ENCODE measurements at regions not wholly inside any gene's neighbourhood (a gene's known extent, or its start where the extent isn't known, plus 50 kb on each side); places are given as distances from the start of the nearest gene placed in this dataset.
A peak's percentile ranks its signal among the peaks of the same experiment; 100 is the strongest.
"Not testable (repeated sequence)": the region's sequence is repeated elsewhere in the genome, so short reads cannot be mapped to it uniquely, and the experiment has no call there.

- H3K4me1 ChIP-seq (ENCODE audit: control insufficient read depth, insufficient read depth, low read length); H4K20me1 ChIP-seq (ENCODE audit: control insufficient read depth, insufficient read depth); H3K9ac ChIP-seq (ENCODE audit: control insufficient read depth, insufficient read depth, low read length); H2AFZ ChIP-seq (ENCODE audit: control insufficient read depth, low read depth, low read length); ATAC-seq; H3K4me3 ChIP-seq; BruUV-seq (replicated peaks); DNase-seq (ENCODE audit: low read depth, low spot score); POLR2A ChIA-PET; CTCF ChIA-PET; H3K27ac ChIP-seq (ENCODE audit: control insufficient read depth, insufficient read depth); in situ Hi-C loops (cut with MboI); intact Hi-C loops (cut with micrococcal nuclease; ENCODE audit: unreplicated experiment); SMC1A ChIA-PET (ENCODE audit: uncharacterized antibody, unreplicated experiment); FAIRE-seq; H3K4me2 ChIP-seq (ENCODE audit: control insufficient read depth, insufficient read depth); H3K79me2 ChIP-seq (ENCODE audit: control insufficient read depth, insufficient read depth, low read length); H3K9me3 ChIP-seq (replicated peaks; ENCODE audit: control insufficient read depth, insufficient read depth, low read length); RAD21 ChIA-PET (ENCODE audit: unreplicated experiment); H3K27me3 ChIP-seq (replicated peaks in 1 of 2; ENCODE audit: control insufficient read depth in 2 of 2, insufficient read depth in 2 of 2, low read length in 1 of 2); H3K36me3 ChIP-seq (ENCODE audit: control insufficient read depth in 2 of 2, insufficient read depth in 2 of 2, low read length in 1 of 2): not testable (repeated sequence)
- 5% methylated on average over 1 of the region's 1 CpG for WGBS (ENCODE audit: insufficient coverage, insufficient replicate concordance, low lambda C conversion rate, missing lambda C conversion rate)
Measured at GRCh38 chr17:20903549-20903948, 139.3 kb downstream of the USP22 start.

GRCh38 chr17:20908313-20909267 lies 134.2 kb downstream of the USP22 start:
- no peak for FAIRE-seq
- DNase-seq (ENCODE audit: low read depth, low spot score) = peak; percentile 16
- Histone ChIP-seq H2AFZ (ENCODE audit: control insufficient read depth, low read depth, low read length) (peak overlapping the region; percentile 81), H3K4me1 (ENCODE audit: control insufficient read depth, insufficient read depth, low read length) (no peaks in the 10 kb centered on the region), H3K27me3 (replicated peaks in 1 of 2; ENCODE audit: control insufficient read depth in 2 of 2, insufficient read depth in 2 of 2, low read length in 1 of 2) (no peaks in the 10 kb centered on the region), H3K27ac (ENCODE audit: control insufficient read depth, insufficient read depth) (no peak overlapping the region), H3K79me2 (ENCODE audit: control insufficient read depth, insufficient read depth, low read length) (no peaks in the 10 kb centered on the region), H3K4me2 (ENCODE audit: control insufficient read depth, insufficient read depth) (peak overlapping the region; percentile 53), H3K9me3 (replicated peaks; ENCODE audit: control insufficient read depth, insufficient read depth, low read length) (no peaks in the 10 kb centered on the region), H3K36me3 (ENCODE audit: control insufficient read depth in 2 of 2, insufficient read depth in 2 of 2, low read length in 1 of 2) (no peaks in the 10 kb centered on the region), H3K4me3 (peak overlapping the region; percentile 51), H3K9ac (ENCODE audit: control insufficient read depth, insufficient read depth, low read length) (peak overlapping the region; percentile 13; the same call in 1 of the 2 replicates), H4K20me1 (ENCODE audit: control insufficient read depth, insufficient read depth) (no peaks in the 10 kb centered on the region)
- in situ Hi-C loops (cut with MboI) = no loop called here
- ChIA-PET RAD21 (ENCODE audit: unreplicated experiment) (no interaction called here), SMC1A (ENCODE audit: uncharacterized antibody, unreplicated experiment) (no interaction called here), POLR2A (no interaction called here), CTCF (no interaction called here)
- 17% methylated on average over 43 of the region's 43 CpGs for WGBS (ENCODE audit: insufficient coverage, insufficient replicate concordance, low lambda C conversion rate, missing lambda C conversion rate)
- intact Hi-C loops (cut with micrococcal nuclease; ENCODE audit: unreplicated experiment) = no loop called here
- no TSS peak for BruUV-seq (replicated peaks)
- peak; percentile 100 for ATAC-seq
- TF ChIP-seq CREM (IDR thresholded peaks at IDR 0.05; ENCODE audit: low read depth) (peak; percentile 46; the same call in 1 of the 2 replicates), IKZF1 (conservative IDR thresholded peaks at IDR 0.05) (peak; percentile 40), CTCF (IDR thresholded peaks at IDR 0.05 in 2 of 3, conservative IDR thresholded peaks at IDR 0.05 in 1 of 3; ENCODE audit: control insufficient read depth in 2 of 3, extremely low read depth in 1 of 3, insufficient read depth in 1 of 3, low read depth in 3 of 3, low read length in 3 of 3) (peak; percentile 47 to 57 (median 51)), NR2F1 (conservative IDR thresholded peaks at IDR 0.05) (peak; percentile 71), ZBTB4 (CRISPR knock-in tag; IDR thresholded peaks at IDR 0.05) (no peak), NRF1 (conservative IDR thresholded peaks at IDR 0.05; ENCODE audit: low read depth, low read length) (peak; percentile 45; the same call in 1 of the 2 replicates), RB1 (IDR thresholded peaks at IDR 0.05; ENCODE audit: borderline replicate concordance) (peak; percentile 83), SMC3 (IDR thresholded peaks at IDR 0.05; ENCODE audit: borderline replicate concordance, low read length) (peak; percentile 22; the same call in 1 of the 2 replicates)

Measured in GM12878 (cell line).